Mesenchymal stem cell (in vitro differentiated cells and primary cell): ENCODE measurements at regions not wholly inside any gene's neighbourhood (a gene's known extent, or its start where the extent isn't known, plus 50 kb on each side); places are given as distances from the start of the nearest gene placed in this dataset.

Source experiments
- DNase-seq: peaks from one replicate; pipeline ENCODE4 v3.0.0-alpha.2; 2013
- H2AFZ ChIP-seq: one replicate; pipeline ENCODE4 v1.6.1; 2013; ENCODE audit warnings: low read depth, mild to moderate bottlenecking, control low read depth, inconsistent platforms, low read length, moderate library complexity
- H2AK5ac ChIP-seq: 2 replicates; pipeline ENCODE4 v1.6.1; 2013; ENCODE audit warnings: low read length, moderate library complexity, mild to moderate bottlenecking, inconsistent platforms; ENCODE audit not compliant: severe bottlenecking
- H2BK120ac ChIP-seq: one replicate; pipeline ENCODE4 v1.6.1; 2013; ENCODE audit warnings: low read depth, mild to moderate bottlenecking, inconsistent platforms, low read length, moderate library complexity
- H2BK12ac ChIP-seq, 2 experiments: one replicate each; pipeline ENCODE4 v1.6.1; 2013; ENCODE audit warnings: inconsistent platforms in 2 of 2, low read length in 2 of 2, mild to moderate bottlenecking in 2 of 2, moderate library complexity in 2 of 2, control low read depth in 1 of 2
- H2BK15ac ChIP-seq: one replicate; pipeline ENCODE4 v1.6.1; 2013; ENCODE audit warnings: mild to moderate bottlenecking, low read depth, inconsistent platforms; ENCODE audit not compliant: poor library complexity, severe bottlenecking
- H2BK5ac ChIP-seq: 2 replicates; pipeline ENCODE4 v1.6.1; 2013; ENCODE audit warnings: low read depth, mild to moderate bottlenecking, low read length, control low read depth, inconsistent platforms; ENCODE audit not compliant: poor library complexity, severe bottlenecking
- H3K14ac ChIP-seq, 2 experiments: one replicate each; pipeline ENCODE4 v1.6.1; 2013; ENCODE audit warnings: inconsistent platforms in 2 of 2, low read length in 2 of 2, control low read depth in 1 of 2, mild to moderate bottlenecking in 1 of 2, moderate library complexity in 1 of 2
- H3K18ac ChIP-seq, 2 experiments: one replicate each; pipeline ENCODE4 v1.6.1; 2013; ENCODE audit warnings: inconsistent platforms in 2 of 2, low read length in 2 of 2, control low read depth in 1 of 2, low read depth in 1 of 2, mild to moderate bottlenecking in 1 of 2
- H3K23ac ChIP-seq, 2 experiments: one replicate each; pipeline ENCODE4 v1.6.1; 2013; ENCODE audit warnings: inconsistent platforms in 2 of 2, low read length in 2 of 2, mild to moderate bottlenecking in 2 of 2, moderate library complexity in 2 of 2, control low read depth in 1 of 2
- H3K27ac ChIP-seq: 2 replicates; pipeline ENCODE4 v1.5.1; 2013; ENCODE audit warnings: mild to moderate bottlenecking, moderate library complexity, low read length, control low read depth, inconsistent platforms; ENCODE audit not compliant: poor library complexity, severe bottlenecking
- H3K27me3 ChIP-seq, 2 experiments: 2 replicates each; pipeline versions ENCODE4 v1.6.1 to v1.7.0; 2013; ENCODE audit warnings: low read length in 2 of 2, mild to moderate bottlenecking in 2 of 2, moderate library complexity in 2 of 2, control low read depth in 1 of 2, inconsistent platforms in 1 of 2; ENCODE audit not compliant: control insufficient read depth in 1 of 2, insufficient read depth in 1 of 2
- H3K36me3 ChIP-seq, 2 experiments: 2 replicates each; pipeline versions ENCODE4 v1.6.1 to v1.7.0; 2013; ENCODE audit warnings: low read length in 2 of 2, control low read depth in 1 of 2, inconsistent platforms in 1 of 2, low read depth in 1 of 2, mild to moderate bottlenecking in 1 of 2; ENCODE audit not compliant: insufficient read depth in 2 of 2, control insufficient read depth in 1 of 2
- H3K4ac ChIP-seq, 2 experiments: one replicate each; pipeline ENCODE4 v1.6.1; 2013; ENCODE audit warnings: inconsistent platforms in 2 of 2, low read length in 2 of 2, mild to moderate bottlenecking in 2 of 2, moderate library complexity in 2 of 2, control low read depth in 1 of 2, low read depth in 1 of 2
- H3K4me1 ChIP-seq: 2 replicates; pipeline ENCODE4 v1.6.1; 2013; ENCODE audit warnings: low read depth, low read length, control low read depth; ENCODE audit not compliant: control insufficient read depth, insufficient read depth
- H3K4me2 ChIP-seq: 2 replicates; pipeline ENCODE4 v1.6.1; 2013; ENCODE audit warnings: low read length, mild to moderate bottlenecking, inconsistent platforms; ENCODE audit not compliant: poor library complexity, severe bottlenecking
- H3K4me3 ChIP-seq, 2 experiments: 2 replicates each; pipeline versions ENCODE4 v1.5.1 to v1.7.0; 2013; ENCODE audit warnings: low read length in 2 of 2, mild to moderate bottlenecking in 2 of 2, control low read depth in 1 of 2, low read depth in 1 of 2; ENCODE audit not compliant: insufficient read depth in 1 of 2
- H3K79me1 ChIP-seq: replicated peaks from 2 replicates; pipeline ENCODE4 v1.6.1; 2013; ENCODE audit warnings: mild to moderate bottlenecking, control low read depth, low read length, inconsistent platforms; ENCODE audit not compliant: poor library complexity, severe bottlenecking
- H3K9ac ChIP-seq: 2 replicates; pipeline ENCODE4 v1.7.0; 2013; ENCODE audit warnings: mild to moderate bottlenecking, low read length, moderate library complexity
- H3K9me3 ChIP-seq: 2 replicates; pipeline ENCODE4 v1.7.0; 2013; ENCODE audit warnings: mild to moderate bottlenecking, low read length; ENCODE audit not compliant: control insufficient read depth
- H4K8ac ChIP-seq: one replicate; pipeline ENCODE4 v1.6.1; 2013; ENCODE audit warnings: inconsistent platforms, mild to moderate bottlenecking, low read length, moderate library complexity
- H4K91ac ChIP-seq: one replicate; pipeline ENCODE4 v1.6.1; 2013; ENCODE audit warnings: mild to moderate bottlenecking, low read length, inconsistent platforms
- WGBS: methylation state at CpG from one replicate; pipeline ENCODE4 v1.1.7; 2013; ENCODE audit warnings: mixed read lengths; 5-methylcytosine and 5-hydroxymethylcytosine counted together

- Histone ChIP-seq H3K4me3 (no peak overlapping the region), H2BK15ac (no peak overlapping the region), H3K9me3 (peaks cover 11% of the 10 kb centered on the region), H3K4me1 (no peaks in the 10 kb centered on the region), H3K79me1 (no peaks in the 10 kb centered on the region), H3K4ac (no peak overlapping the region), H3K27ac (no peak overlapping the region), H2BK120ac (no peak overlapping the region), H3K9ac (no peak overlapping the region), H2AK5ac (no peak overlapping the region), H4K91ac (no peak overlapping the region), H3K18ac (no peak overlapping the region), H3K23ac (no peak overlapping the region), H3K14ac (no peak overlapping the region), H3K36me3 (no peaks in the 10 kb centered on the region), H3K4me2 (no peak overlapping the region), H3K27me3 (no peaks in the 10 kb centered on the region), H2BK12ac (no peak overlapping the region), H4K8ac (no peak overlapping the region), H2BK5ac (no peak overlapping the region), H2AFZ (no peak overlapping the region)
- DNase-seq = no peak
- WGBS = no CpG with 5 or more reads among the region's 4 CpGs
These were observed 67.8 kb upstream of the FAM47B start for GRCh38 chrX:34874763-34875162.

DNA sequence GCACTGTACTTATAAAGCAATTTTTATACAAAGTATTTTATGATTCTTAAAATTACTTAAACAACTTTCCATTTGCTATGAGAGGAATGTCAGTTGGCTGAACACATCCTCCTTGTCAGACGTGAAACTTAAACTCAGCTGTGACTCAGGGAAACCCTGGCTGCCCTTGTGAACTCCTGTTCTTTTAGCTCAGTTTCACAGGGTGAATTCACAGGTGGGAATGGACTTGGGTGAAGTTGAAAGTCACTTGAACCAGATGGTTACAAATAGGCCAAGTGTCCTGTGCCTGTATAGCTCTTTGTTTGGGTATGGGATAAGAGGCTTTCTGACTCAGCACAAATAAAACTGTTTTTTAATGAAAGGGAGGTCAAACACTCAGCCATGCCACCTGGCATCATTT, 67.4 kb upstream of the FAM47B start:
- Histone ChIP-seq H2BK15ac (no peak overlapping the region), H3K27me3 (no peaks in the 10 kb centered on the region), H3K4me2 (no peak overlapping the region), H3K14ac (no peak overlapping the region), H3K23ac (no peak overlapping the region), H3K9me3 (peaks cover 11% of the 10 kb centered on the region), H3K4me1 (no peaks in the 10 kb centered on the region), H2BK5ac (no peak overlapping the region), H4K8ac (no peak overlapping the region), H4K91ac (no peak overlapping the region), H3K9ac (no peak overlapping the region), H2BK120ac (no peak overlapping the region), H3K18ac (no peak overlapping the region), H3K36me3 (no peaks in the 10 kb centered on the region), H2AFZ (no peak overlapping the region), H2AK5ac (no peak overlapping the region), H3K4me3 (no peak overlapping the region), H2BK12ac (no peak overlapping the region), H3K79me1 (no peaks in the 10 kb centered on the region), H3K4ac (no peak overlapping the region), H3K27ac (no peak overlapping the region)
- DNase-seq = peak; percentile 37
- 0% methylated on average over 1 of the region's 1 CpG for WGBS

GRCh38 chrX:34877436-34877835, 65.2 kb upstream of the FAM47B start:
- Histone ChIP-seq H2BK12ac (no peak overlapping the region), H3K9ac (no peak overlapping the region), H2AK5ac (no peak overlapping the region), H4K8ac (no peak overlapping the region), H3K27me3 (no peaks in the 10 kb centered on the region), H4K91ac (no peak overlapping the region), H2BK15ac (no peak overlapping the region), H3K18ac (no peak overlapping the region), H3K4me1 (peaks cover 1% of the 10 kb centered on the region), H3K23ac (no peak overlapping the region), H3K4me3 (no peak overlapping the region), H3K36me3 (no peaks in the 10 kb centered on the region), H3K4me2 (no peak overlapping the region), H3K9me3 (no peaks in the 10 kb centered on the region), H2AFZ (no peak overlapping the region), H2BK5ac (no peak overlapping the region), H2BK120ac (no peak overlapping the region), H3K4ac (no peak overlapping the region), H3K14ac (no peak overlapping the region), H3K79me1 (no peaks in the 10 kb centered on the region), H3K27ac (no peak overlapping the region)
- WGBS = no CpG with 5 or more reads among the region's 1 CpG
- peak; percentile 24 for DNase-seq

GRCh38 chrX:34879346-34879745, 63.2 kb upstream of the FAM47B start:
- Histone ChIP-seq H3K4me1 (peaks cover 1% of the 10 kb centered on the region), H3K23ac (no peak overlapping the region), H2BK120ac (no peak overlapping the region), H3K18ac (no peak overlapping the region), H3K9ac (no peak overlapping the region), H3K4me2 (no peak overlapping the region), H3K9me3 (no peaks in the 10 kb centered on the region), H2BK12ac (no peak overlapping the region), H4K8ac (no peak overlapping the region), H2BK5ac (peak overlapping the region; percentile 22), H2AK5ac (no peak overlapping the region), H3K79me1 (no peaks in the 10 kb centered on the region), H4K91ac (no peak overlapping the region), H3K27me3 (no peaks in the 10 kb centered on the region), H3K27ac (no peak overlapping the region), H2AFZ (no peak overlapping the region), H2BK15ac (no peak overlapping the region), H3K4ac (no peak overlapping the region), H3K36me3 (no peaks in the 10 kb centered on the region), H3K4me3 (no peak overlapping the region), H3K14ac (no peak overlapping the region)
- no peak for DNase-seq
- WGBS = no CpG with 5 or more reads among the region's 2 CpGs
